A549 (cell line): ENCODE measurements at regions not wholly inside any gene's neighbourhood (a gene's known extent, or its start where the extent isn't known, plus 50 kb on each side); places are given as distances from the start of the nearest gene placed in this dataset.
A peak's percentile ranks its signal among the peaks of the same experiment; 100 is the strongest.

Experiments used
- ATAC-seq, 2 experiments: fragments of 200-7000 bp in 1 of 2; fragments of >200 bp in 1 of 2; cut with Nextera tagmentation in 1 of 2; cut with Tn5 transposase in 1 of 2; 3 replicates each; pipeline versions ENCODE4 v1.8.0 to v1.9.1; 2018 to 2020; ENCODE audit warnings: mild to moderate bottlenecking in 1 of 2, moderate library complexity in 1 of 2
- CTCF ChIA-PET: fragments of 300-600 bp; sonication (Branson Sonifier 250); formaldehyde crosslinking; extraction: SDS; loops from one replicate; lab custom pipeline; 2021; ENCODE audit warnings: antibody characterized with exemption, inconsistent platforms; lab: Yijun Ruan, JAX
- POLR2A ChIA-PET: fragments of 350-600 bp; formaldehyde crosslinking; extraction: SDS; loops from one replicate; lab custom pipeline; 2021; ENCODE audit warnings: antibody characterized with exemption, inconsistent platforms; lab: Yijun Ruan, JAX
- DNase-seq, 2 experiments: peaks; one replicate each; pipeline versions ENCODE4 v3.0.0 to v3.0.0-alpha.2; 2011 to 2016; ENCODE audit warnings: low read depth in 1 of 2, low spot score in 1 of 2
- FAIRE-seq: peaks from 2 replicates; lab custom pipeline; 2011; peaks lifted over from hg19 to GRCh38; lab: Jason Lieb, UNC
- H3K27ac ChIP-seq, 2 experiments: fragments of >200 bp; sonication (Bioruptor Twin); formaldehyde crosslinking; 3 replicates each; pipeline ENCODE4 v1.5.1; 2016 to 2017
- H3K4me1 ChIP-seq: fragments of >200 bp; sonication (Bioruptor Twin); formaldehyde crosslinking; 3 replicates; pipeline ENCODE4 v1.6.1; 2016
- H3K4me2 ChIP-seq: fragments of >200 bp; sonication (Bioruptor Twin); formaldehyde crosslinking; 3 replicates; pipeline ENCODE4 v1.6.1; 2016
- H3K4me3 ChIP-seq: fragments of >200 bp; sonication (Bioruptor Twin); formaldehyde crosslinking; 3 replicates; pipeline ENCODE4 v1.5.1; 2016
- H3K9me3 ChIP-seq: fragments of >200 bp; sonication (Bioruptor Twin); formaldehyde crosslinking; 3 replicates; pipeline ENCODE4 v1.6.1; 2016
- CBX2 ChIP-seq: fragments of 200-600 bp; sonication (generic); IDR thresholded peaks from 2 replicates; pipeline ENCODE4 v1.6.1; 2016; ENCODE audit warnings: low read depth, mild to moderate bottlenecking, borderline replicate concordance
- CBX8 ChIP-seq: fragments of 200-600 bp; sonication (generic); IDR thresholded peaks from 2 replicates; pipeline ENCODE4 v1.6.1; 2016
- CEBPB ChIP-seq, 2 experiments: fragments of >200 bp in 1 of 2; sonication (Bioruptor Twin) in 1 of 2; formaldehyde crosslinking in 1 of 2; IDR thresholded peaks; 2 replicates each; pipeline ENCODE4 v1.6.1; 2012 to 2016
- CHD4 ChIP-seq: fragments of 200-600 bp; sonication (generic); IDR thresholded peaks from 2 replicates; pipeline ENCODE4 v1.6.1; 2016; ENCODE audit warnings: antibody characterized with exemption, mild to moderate bottlenecking, borderline replicate concordance
- EHF ChIP-seq: fragments of 250-450 bp; sonication (Bioruptor Pico); IDR thresholded peaks from 2 replicates; pipeline ENCODE4 v1.5.0; 2020; ENCODE audit warnings: mild to moderate bottlenecking
- EP300 ChIP-seq, 2 experiments: fragments of >200 bp; sonication (Bioruptor Twin); formaldehyde crosslinking; IDR thresholded peaks; 2 replicates in 1 of 2; 3 replicates in 1 of 2; pipeline ENCODE4 v1.6.1; 2016 to 2017
- FOSB ChIP-seq: fragments of 250-450 bp; sonication (Bioruptor Pico); IDR thresholded peaks from 2 replicates; pipeline ENCODE4 v1.5.0; 2020; ENCODE audit warnings: mild to moderate bottlenecking, moderate library complexity
- FOSL2 ChIP-seq, 2 experiments: fragments of 450-650 bp in 1 of 2; fragments of >200 bp in 1 of 2; sonication (Bioruptor Twin) in 1 of 2; formaldehyde crosslinking; IDR thresholded peaks; 2 replicates each; pipeline versions ENCODE4 v1.5.0 to v1.6.1; 2016 to 2020; ENCODE audit warnings: mild to moderate bottlenecking in 1 of 2, moderate library complexity in 1 of 2
- HDAC2 ChIP-seq: fragments of 200-600 bp; sonication (generic); IDR thresholded peaks from 2 replicates; pipeline ENCODE4 v1.6.1; 2016
- HEYL ChIP-seq: fragments of 250-450 bp; sonication (Bioruptor Pico); IDR thresholded peaks from 2 replicates; pipeline ENCODE4 v1.8.0; 2021; ENCODE audit warnings: mild to moderate bottlenecking, moderate library complexity
- HOXA7 ChIP-seq: fragments of 250-450 bp; sonication (Bioruptor Pico); IDR thresholded peaks from 2 replicates; pipeline ENCODE4 v1.5.0; 2020; ENCODE audit warnings: mild to moderate bottlenecking, moderate library complexity
- JUN ChIP-seq, 2 experiments: fragments of >200 bp; sonication (Bioruptor Twin); formaldehyde crosslinking; IDR thresholded peaks; 2 replicates in 1 of 2; 3 replicates in 1 of 2; pipeline ENCODE4 v1.6.1; 2016 to 2017
- MAFK ChIP-seq: fragments of 450-650 bp; IDR thresholded peaks from 2 replicates; pipeline ENCODE4 v1.6.1; 2014; ENCODE audit not compliant: partially characterized antibody
- MYC ChIP-seq: IDR thresholded peaks from 2 replicates; pipeline ENCODE4 v1.6.1; 2012; ENCODE audit warnings: mild to moderate bottlenecking, inconsistent platforms, low read length, improper control_type of control experiment, borderline replicate concordance
- NFE2L2 ChIP-seq: fragments of 150-350 bp; conservative IDR thresholded peaks from 2 replicates; pipeline ENCODE4 v1.6.1; 2014; ENCODE audit warnings: low read length
- NR3C1 ChIP-seq: fragments of >200 bp; sonication (Bioruptor Twin); formaldehyde crosslinking; IDR thresholded peaks from 3 replicates; pipeline ENCODE4 v1.6.1; 2017
- PBX3 ChIP-seq: IDR thresholded peaks from 2 replicates; pipeline ENCODE4 v1.6.1; 2012
- POLR2AphosphoS2 ChIP-seq: conservative IDR thresholded peaks from 2 replicates; pipeline ENCODE4 v1.6.1; 2012; ENCODE audit warnings: low read length, improper control_type of control experiment, inconsistent platforms
- RAD21 ChIP-seq, 2 experiments: fragments of >200 bp in 1 of 2; sonication (Bioruptor Twin) in 1 of 2; formaldehyde crosslinking in 1 of 2; IDR thresholded peaks in 1 of 2; conservative IDR thresholded peaks in 1 of 2; 2 replicates in 1 of 2; 3 replicates in 1 of 2; pipeline ENCODE4 v1.6.1; 2012 to 2018; ENCODE audit warnings: inconsistent platforms in 1 of 2
- RARB ChIP-seq: fragments of 250-450 bp; sonication (Bioruptor Pico); IDR thresholded peaks from 2 replicates; pipeline ENCODE4 v1.8.0; 2021; ENCODE audit warnings: mild to moderate bottlenecking, moderate library complexity
- RNF2 ChIP-seq: fragments of 200-600 bp; sonication (generic); IDR thresholded peaks from 2 replicates; pipeline ENCODE4 v1.6.1; 2016; ENCODE audit warnings: low read depth, mild to moderate bottlenecking, antibody characterized with exemption, moderate library complexity, borderline replicate concordance
- SMC3 ChIP-seq: fragments of >200 bp; sonication (Bioruptor Twin); formaldehyde crosslinking; IDR thresholded peaks from 3 replicates; pipeline ENCODE4 v1.6.1; 2018; ENCODE audit warnings: inconsistent platforms
- SREBF2 ChIP-seq: fragments of 450-650 bp; IDR thresholded peaks from 2 replicates; pipeline ENCODE4 v1.6.1; 2014; ENCODE audit warnings: mild to moderate bottlenecking, moderate library complexity
- TP53 ChIP-seq: fragments of 250-450 bp; sonication (Bioruptor Pico); IDR thresholded peaks from 2 replicates; pipeline ENCODE4 v1.5.0; 2021; ENCODE audit warnings: mild to moderate bottlenecking, moderate library complexity
- ZC3H11A ChIP-seq: fragments of 450-650 bp; IDR thresholded peaks from 2 replicates; pipeline ENCODE4 v1.6.1; 2014; ENCODE audit warnings: antibody characterized with exemption, mild to moderate bottlenecking
- ZNF302 ChIP-seq: fragments of 250-450 bp; sonication (Bioruptor Pico); IDR thresholded peaks from 2 replicates; pipeline ENCODE4 v1.9.0; 2021; ENCODE audit warnings: inconsistent platforms, mild to moderate bottlenecking, moderate library complexity
- WGBS: methylation state at CpG from one replicate; pipeline ENCODE4 v1.1.6; 2017; ENCODE audit errors: missing lambda C conversion rate; 5-methylcytosine and 5-hydroxymethylcytosine counted together
- TF ChIP-seq, protein P1 (sequence below): fragments of 150-350 bp; IDR thresholded peaks from 2 replicates; pipeline ENCODE4 v1.6.1; 2014; ENCODE audit warnings: low read depth, mild to moderate bottlenecking, low read length
- TF ChIP-seq, protein P2 (sequence below): fragments of 450-650 bp; IDR thresholded peaks from 2 replicates; pipeline ENCODE4 v1.6.1; 2014; ENCODE audit warnings: antibody characterized with exemption

GRCh38 chr7:116315293-116315692 lies 105.0 kb downstream of the TES start:
- no peak for TF ChIP-seq RAD21 (conservative IDR thresholded peaks at IDR 0.05 in 1 of 2, IDR thresholded peaks at IDR 0.05 in 1 of 2)
- TF ChIP-seq SREBF2, result no peak
- TF ChIP-seq, protein P1, sequence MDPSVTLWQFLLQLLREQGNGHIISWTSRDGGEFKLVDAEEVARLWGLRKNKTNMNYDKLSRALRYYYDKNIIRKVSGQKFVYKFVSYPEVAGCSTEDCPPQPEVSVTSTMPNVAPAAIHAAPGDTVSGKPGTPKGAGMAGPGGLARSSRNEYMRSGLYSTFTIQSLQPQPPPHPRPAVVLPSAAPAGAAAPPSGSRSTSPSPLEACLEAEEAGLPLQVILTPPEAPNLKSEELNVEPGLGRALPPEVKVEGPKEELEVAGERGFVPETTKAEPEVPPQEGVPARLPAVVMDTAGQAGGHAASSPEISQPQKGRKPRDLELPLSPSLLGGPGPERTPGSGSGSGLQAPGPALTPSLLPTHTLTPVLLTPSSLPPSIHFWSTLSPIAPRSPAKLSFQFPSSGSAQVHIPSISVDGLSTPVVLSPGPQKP, result no peak
- no peak for TF ChIP-seq POLR2AphosphoS2
- TF ChIP-seq ZNF302 (CRISPR knock-in tag), result no peak
- no peak for TF ChIP-seq CBX8
- no peak for TF ChIP-seq HOXA7
- TF ChIP-seq FOSL2 (IDR thresholded peaks at IDR 0.05), result no peak
- no peak; the same call in 1 of the 2 replicates for TF ChIP-seq FOSL2 (CRISPR knock-in tag; IDR thresholded peaks at IDR 0.05)
- no peak for TF ChIP-seq FOSB (CRISPR knock-in tag)
- no peak for TF ChIP-seq CBX2
- no peak for TF ChIP-seq EHF (CRISPR knock-in tag)
- TF ChIP-seq PBX3, result no peak
- TF ChIP-seq TP53 (CRISPR knock-in tag), result no peak
- TF ChIP-seq HDAC2, result no peak
- TF ChIP-seq NR3C1, result no peak
- no peak for TF ChIP-seq CHD4
- TF ChIP-seq, protein P2, sequence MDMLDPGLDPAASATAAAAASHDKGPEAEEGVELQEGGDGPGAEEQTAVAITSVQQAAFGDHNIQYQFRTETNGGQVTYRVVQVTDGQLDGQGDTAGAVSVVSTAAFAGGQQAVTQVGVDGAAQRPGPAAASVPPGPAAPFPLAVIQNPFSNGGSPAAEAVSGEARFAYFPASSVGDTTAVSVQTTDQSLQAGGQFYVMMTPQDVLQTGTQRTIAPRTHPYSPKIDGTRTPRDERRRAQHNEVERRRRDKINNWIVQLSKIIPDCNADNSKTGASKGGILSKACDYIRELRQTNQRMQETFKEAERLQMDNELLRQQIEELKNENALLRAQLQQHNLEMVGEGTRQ, result no peak
- TF ChIP-seq RARB (CRISPR knock-in tag), result no peak
- no peak for TF ChIP-seq MYC
- WGBS, result 48% methylated on average over 6 of the region's 6 CpGs
- ATAC-seq, result peak; percentile 11 to 34; a peak in 3 of 6 replicates
- H3K4me2 ChIP-seq, result peak overlapping the region; percentile 79
- H3K27ac ChIP-seq, result peak overlapping the region; percentile 86 to 88
- peak; percentile 23 to 55 for DNase-seq
- H3K4me1 ChIP-seq, result peaks cover 34% of the 10 kb centered on the region
- no peak overlapping the region for H3K4me3 ChIP-seq
- peaks cover 10% of the 10 kb centered on the region; the same call in 2 of the 3 replicates for H3K9me3 ChIP-seq
- ChIA-PET POLR2A (interaction anchor here (1.0 kb wide), 1 partner anchor 43 kb away, joined by 3 read pairs; no protein-coding TSS in a partner anchor), CTCF (interaction anchor here (1.5 to 2.2 kb wide), 4 partner anchors 43 to 271 kb away, joined by 3 to 12 read pairs (median 4); no protein-coding TSS in a partner anchor)
- FAIRE-seq, result no peak

DNA sequence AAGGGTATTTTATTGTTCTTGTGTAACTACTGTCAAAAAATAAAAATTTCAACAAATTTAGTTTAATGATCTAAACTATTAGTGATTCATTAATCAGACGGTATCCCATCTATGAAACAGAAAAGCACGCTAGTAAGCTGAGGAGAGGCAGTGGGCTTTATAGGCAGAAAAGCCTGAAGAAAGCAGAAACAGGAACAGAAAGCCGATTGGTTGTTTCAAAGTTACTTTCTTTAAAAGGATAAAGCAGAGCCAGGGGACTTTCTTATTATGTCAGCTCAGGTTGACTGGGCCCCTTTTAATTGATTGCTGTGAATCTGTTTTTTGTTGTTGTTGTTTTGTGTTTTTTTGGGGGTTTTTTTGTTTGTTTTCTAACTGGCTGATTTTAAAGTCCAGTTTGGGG lies 105.5 kb downstream of the TES start:
- peak overlapping the region; percentile 79 for H3K4me2 ChIP-seq
- TF ChIP-seq MAFK (no peak), FOSL2 (IDR thresholded peaks at IDR 0.05) (no peak), FOSL2 (CRISPR knock-in tag; IDR thresholded peaks at IDR 0.05) (no peak), NFE2L2 (no peak), HEYL (CRISPR knock-in tag) (no peak), SMC3 (no peak), CEBPB (IDR thresholded peaks at IDR 0.05) (no peak), RNF2 (no peak), ZC3H11A (no peak), EP300 (IDR thresholded peaks at IDR 0.05) (no peak), JUN (IDR thresholded peaks at IDR 0.05) (no peak)
- ChIA-PET POLR2A (interaction anchor here (1.0 kb wide), 1 partner anchor 44 kb away, joined by 3 read pairs; no protein-coding TSS in a partner anchor), CTCF (interaction anchor here (1.5 to 2.2 kb wide), 3 partner anchors 59 to 271 kb away, joined by 3 to 12 read pairs (median 4); no protein-coding TSS in a partner anchor)
- ATAC-seq (no peak), DNase-seq (no peak), FAIRE-seq (peak; percentile 18)
- no peak overlapping the region for H3K4me3 ChIP-seq
- H3K4me1 ChIP-seq, result peaks cover 34% of the 10 kb centered on the region
- H3K9me3 ChIP-seq, result peaks cover 15% of the 10 kb centered on the region; the same call in 2 of the 3 replicates
- 69% methylated on average over 3 of the region's 3 CpGs for WGBS
- H3K27ac ChIP-seq, result peak overlapping the region; percentile 86 to 88
